ENCODE measurements at regions not wholly inside any gene's neighbourhood (a gene's known extent, or its start where the extent isn't known, plus 50 kb on each side); places are given as distances from the start of the nearest gene placed in this dataset.

DNA sequence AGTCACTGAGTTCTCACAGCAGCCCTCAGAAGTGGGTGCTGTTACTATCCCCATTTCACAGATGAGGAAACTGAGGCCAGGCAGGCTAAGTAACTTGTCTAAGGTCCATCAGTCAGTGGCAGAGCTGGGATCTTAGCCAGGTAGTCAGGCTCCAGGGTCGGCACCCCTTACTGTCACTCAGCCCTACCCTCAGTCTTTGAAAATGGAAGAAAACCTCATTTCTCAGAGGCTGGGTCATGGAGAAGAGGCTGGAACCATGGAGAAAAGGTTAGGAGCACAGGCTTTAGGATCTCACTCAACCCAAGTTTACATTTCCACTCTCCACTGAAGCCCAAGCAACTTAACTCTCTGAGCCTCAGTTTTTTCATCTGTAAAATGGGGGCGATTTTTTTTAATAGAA lies 116.2 kb upstream of the SIRPG start:
- DNase-seq = no peak
- TF ChIP-seq, protein P1, sequence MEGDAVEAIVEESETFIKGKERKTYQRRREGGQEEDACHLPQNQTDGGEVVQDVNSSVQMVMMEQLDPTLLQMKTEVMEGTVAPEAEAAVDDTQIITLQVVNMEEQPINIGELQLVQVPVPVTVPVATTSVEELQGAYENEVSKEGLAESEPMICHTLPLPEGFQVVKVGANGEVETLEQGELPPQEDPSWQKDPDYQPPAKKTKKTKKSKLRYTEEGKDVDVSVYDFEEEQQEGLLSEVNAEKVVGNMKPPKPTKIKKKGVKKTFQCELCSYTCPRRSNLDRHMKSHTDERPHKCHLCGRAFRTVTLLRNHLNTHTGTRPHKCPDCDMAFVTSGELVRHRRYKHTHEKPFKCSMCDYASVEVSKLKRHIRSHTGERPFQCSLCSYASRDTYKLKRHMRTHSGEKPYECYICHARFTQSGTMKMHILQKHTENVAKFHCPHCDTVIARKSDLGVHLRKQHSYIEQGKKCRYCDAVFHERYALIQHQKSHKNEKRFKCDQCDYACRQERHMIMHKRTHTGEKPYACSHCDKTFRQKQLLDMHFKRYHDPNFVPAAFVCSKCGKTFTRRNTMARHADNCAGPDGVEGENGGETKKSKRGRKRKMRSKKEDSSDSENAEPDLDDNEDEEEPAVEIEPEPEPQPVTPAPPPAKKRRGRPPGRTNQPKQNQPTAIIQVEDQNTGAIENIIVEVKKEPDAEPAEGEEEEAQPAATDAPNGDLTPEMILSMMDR (IDR thresholded peaks at IDR 0.05) = no peak
- 65 to 89% methylated on average over 2 of the region's 2 CpGs for WGBS, 2 donors

DNA sequence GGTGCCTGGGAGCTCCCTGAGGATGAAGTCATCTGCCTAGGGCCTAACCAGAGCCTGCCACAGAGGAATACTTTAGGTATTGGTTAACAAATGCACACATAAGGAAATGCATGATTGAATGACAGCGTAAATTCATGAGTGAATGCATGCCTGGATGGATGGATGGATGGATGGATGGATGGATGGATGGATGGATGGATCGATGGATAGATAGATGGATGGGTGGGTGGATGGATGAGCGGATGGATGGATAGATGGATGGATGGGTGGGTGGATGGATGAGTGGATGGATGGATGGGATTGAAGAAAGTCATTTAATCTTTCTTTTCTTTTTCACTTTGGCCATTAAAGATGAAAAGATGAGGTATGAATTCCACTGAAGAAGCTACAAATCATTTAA lies 111.9 kb upstream of the SIRPG start:
- DNase-seq (no peak), ATAC-seq (no peak), FAIRE-seq (no peak)
- WGBS, 2 donors = 67 to 78% methylated on average over 3 of the region's 3 CpGs
- TF ChIP-seq, protein P1 (IDR thresholded peaks at IDR 0.05) = no peak
- Histone ChIP-seq H3K9me3 (no peaks in the 10 kb centered on the region), H3K36me3 (no peaks in the 10 kb centered on the region), H3K4me1 (no peaks in the 10 kb centered on the region), H3K27ac (no peak overlapping the region), H3K4me3 (no peak overlapping the region), H3K27me3 (peaks cover 0 to 3% (median 0%) of the 10 kb centered on the region in 4 donors)
- intact Hi-C loops (cut with DNase I) = no loop called here

More for the DNA sequence above, 116.2 kb upstream of the SIRPG start:
- Histone ChIP-seq H3K4me3 (no peak overlapping the region), H3K27ac (no peak overlapping the region), H3K9me3 (no peaks in the 10 kb centered on the region), H3K36me3 (no peaks in the 10 kb centered on the region), H3K4me1 (peaks cover 0 to 6% (median 6%) of the 10 kb centered on the region in 3 donors), H3K27me3 (no peaks in the 10 kb centered on the region)
- ATAC-seq (no peak), FAIRE-seq (no peak)
- intact Hi-C loops (cut with DNase I) = no loop called here

DNA sequence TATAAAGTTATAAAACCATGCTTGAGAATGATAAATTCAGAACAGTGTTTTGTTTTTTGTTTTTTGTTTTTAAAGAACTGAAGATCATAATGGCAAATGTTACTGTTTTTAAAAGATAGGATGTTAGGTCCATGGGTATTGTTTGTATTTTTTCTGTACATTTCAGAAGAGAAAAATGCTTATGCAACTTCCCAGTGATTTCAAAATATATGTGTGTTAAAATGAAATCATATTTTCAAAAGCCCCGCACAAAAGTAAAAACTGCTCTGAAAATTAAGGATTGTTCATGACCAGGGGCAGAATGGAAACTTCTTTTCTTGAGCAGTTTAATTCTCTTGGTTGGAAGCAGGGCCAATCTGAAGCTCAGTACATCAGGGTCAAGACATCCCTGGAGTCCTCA lies 109.2 kb upstream of the SIRPG start:
- DNase-seq = no peak
- TF ChIP-seq, protein P1 (IDR thresholded peaks at IDR 0.05) = no peak
- H3K9me3 ChIP-seq = no peaks in the 10 kb centered on the region
- no peak overlapping the region for H3K4me3 ChIP-seq
- ATAC-seq = no peak
- intact Hi-C loops (cut with DNase I) = no loop called here
- H3K36me3 ChIP-seq = no peaks in the 10 kb centered on the region
- no peak for FAIRE-seq
- H3K27ac ChIP-seq = no peak overlapping the region
- 83 to 90% methylated on average over 1 of the region's 1 CpG for WGBS, 2 donors
- H3K27me3 ChIP-seq = peaks cover 0 to 3% (median 0%) of the 10 kb centered on the region in 4 donors
- no peaks in the 10 kb centered on the region for H3K4me1 ChIP-seq

DNA sequence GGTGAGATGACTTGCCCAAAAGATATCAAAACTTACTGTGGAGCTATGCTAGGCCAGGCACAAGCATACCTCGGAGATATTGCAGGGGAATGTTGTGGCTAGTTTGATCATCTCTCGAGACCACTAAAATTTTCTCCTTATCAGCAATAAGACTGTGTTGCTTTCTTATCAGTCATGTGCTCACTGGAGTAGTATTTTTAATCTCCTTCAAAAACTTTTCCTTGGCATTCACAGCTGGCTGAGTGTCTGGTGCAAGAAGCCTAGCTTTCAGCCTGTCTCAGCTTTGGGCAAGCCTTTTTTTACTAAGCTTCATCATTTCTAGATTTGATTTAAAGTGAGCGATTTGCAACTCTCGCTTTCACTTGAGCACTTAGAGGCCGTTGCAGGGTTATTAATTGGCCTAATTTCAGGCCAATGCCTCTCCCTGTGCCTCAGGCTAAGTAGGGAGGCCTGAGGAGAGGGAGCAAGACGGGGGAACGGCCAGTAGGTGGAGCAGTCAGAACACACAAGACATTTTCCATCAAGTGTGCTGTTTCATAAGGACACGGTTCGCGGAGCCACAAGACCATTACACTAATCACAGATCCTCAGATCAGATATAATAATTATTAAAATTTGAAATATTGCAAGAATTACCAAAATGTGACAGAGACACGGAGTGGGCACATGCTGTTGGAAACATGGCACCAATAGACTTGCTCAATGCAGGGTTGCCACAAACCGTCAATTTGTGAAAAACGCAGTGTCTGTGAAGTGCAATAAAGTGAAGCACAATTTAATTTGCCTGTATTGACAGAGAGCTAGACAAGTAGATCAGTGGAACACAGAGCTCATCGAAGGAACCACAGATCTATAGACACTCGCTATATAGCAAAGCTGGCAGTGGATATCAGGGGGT lies 106.8 kb upstream of the SIRPG start:
- no peak overlapping the region for H3K27ac ChIP-seq
- ATAC-seq = peak; percentile 67 to 99 (median 95)
- no peaks in the 10 kb centered on the region for H3K9me3 ChIP-seq
- H3K27me3 ChIP-seq = peaks cover 0 to 3% (median 0%) of the 10 kb centered on the region in 4 donors
- H3K4me3 ChIP-seq = no peak overlapping the region
- peak; percentile 48 to 74 (median 65) for DNase-seq
- TF ChIP-seq, protein P1 (IDR thresholded peaks at IDR 0.05) = peak; percentile 18 to 82 (median 63)
- no peaks in the 10 kb centered on the region for H3K4me1 ChIP-seq
- H3K36me3 ChIP-seq = no peaks in the 10 kb centered on the region
- WGBS, 2 donors = 26% methylated on average over 15 of the region's 15 CpGs
- FAIRE-seq = peak; percentile 54
- intact Hi-C loops (cut with DNase I) = no loop called here

DNA sequence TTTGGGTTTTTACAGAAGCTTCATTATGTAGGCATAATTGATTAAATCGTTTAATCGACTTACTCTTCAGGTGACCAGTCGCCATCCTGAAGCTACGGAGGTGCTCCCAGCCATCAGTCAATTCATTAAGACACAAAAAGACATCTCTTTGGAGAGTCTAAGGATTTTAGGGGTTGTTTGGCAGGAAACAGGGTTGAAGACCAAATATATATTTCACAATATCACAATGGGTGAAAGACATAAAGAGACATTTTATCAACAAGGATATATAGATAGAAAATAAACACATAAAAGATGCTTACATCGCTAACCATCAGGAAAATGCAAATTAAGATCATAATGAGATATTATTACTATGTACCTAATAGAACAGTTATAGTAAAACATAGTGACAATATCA lies 104.0 kb upstream of the SIRPG start:
- no peak for ATAC-seq
- Histone ChIP-seq H3K4me3 (no peak overlapping the region), H3K36me3 (no peaks in the 10 kb centered on the region), H3K27me3 (peaks cover 0 to 3% (median 0%) of the 10 kb centered on the region in 4 donors), H3K9me3 (no peaks in the 10 kb centered on the region), H3K27ac (no peak overlapping the region), H3K4me1 (no peaks in the 10 kb centered on the region)
- TF ChIP-seq, protein P1 (IDR thresholded peaks at IDR 0.05) = no peak
- no peak for FAIRE-seq
- DNase-seq = no peak
- intact Hi-C loops (cut with DNase I) = no loop called here
- 42 to 70% methylated on average over 5 of the region's 5 CpGs for WGBS, 2 donors

All from pancreas (tissue), 10 donors.